ENCODE measurements at regions not wholly inside any gene's neighbourhood (a gene's known extent, or its start where the extent isn't known, plus 50 kb on each side); places are given as distances from the start of the nearest gene placed in this dataset.

GRCh38 chr3:24566927-24567326 lies 72.3 kb upstream of the THRB start:
- TF ChIP-seq POLR2A (IDR thresholded peaks at IDR 0.05; ENCODE audit: low read depth, low read length) (no peak), CHD1 (IDR thresholded peaks at IDR 0.05; ENCODE audit: low read depth, low read length) (no peak), RAD21 (IDR thresholded peaks at IDR 0.05; ENCODE audit: low read length) (no peak), MXI1 (IDR thresholded peaks at IDR 0.05; ENCODE audit: borderline replicate concordance, low read depth, low read length) (no peak), MAZ (IDR thresholded peaks at IDR 0.05; ENCODE audit: borderline replicate concordance, low read depth, low read length) (no peak)
- TF ChIP-seq, protein P1, sequence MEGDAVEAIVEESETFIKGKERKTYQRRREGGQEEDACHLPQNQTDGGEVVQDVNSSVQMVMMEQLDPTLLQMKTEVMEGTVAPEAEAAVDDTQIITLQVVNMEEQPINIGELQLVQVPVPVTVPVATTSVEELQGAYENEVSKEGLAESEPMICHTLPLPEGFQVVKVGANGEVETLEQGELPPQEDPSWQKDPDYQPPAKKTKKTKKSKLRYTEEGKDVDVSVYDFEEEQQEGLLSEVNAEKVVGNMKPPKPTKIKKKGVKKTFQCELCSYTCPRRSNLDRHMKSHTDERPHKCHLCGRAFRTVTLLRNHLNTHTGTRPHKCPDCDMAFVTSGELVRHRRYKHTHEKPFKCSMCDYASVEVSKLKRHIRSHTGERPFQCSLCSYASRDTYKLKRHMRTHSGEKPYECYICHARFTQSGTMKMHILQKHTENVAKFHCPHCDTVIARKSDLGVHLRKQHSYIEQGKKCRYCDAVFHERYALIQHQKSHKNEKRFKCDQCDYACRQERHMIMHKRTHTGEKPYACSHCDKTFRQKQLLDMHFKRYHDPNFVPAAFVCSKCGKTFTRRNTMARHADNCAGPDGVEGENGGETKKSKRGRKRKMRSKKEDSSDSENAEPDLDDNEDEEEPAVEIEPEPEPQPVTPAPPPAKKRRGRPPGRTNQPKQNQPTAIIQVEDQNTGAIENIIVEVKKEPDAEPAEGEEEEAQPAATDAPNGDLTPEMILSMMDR (conservative IDR thresholded peaks at IDR 0.05; ENCODE audit: low read depth, low read length), result no peak
